ENCODE measurements at regions not wholly inside any gene's neighbourhood (a gene's known extent, or its start where the extent isn't known, plus 50 kb on each side); places are given as distances from the start of the nearest gene placed in this dataset.

- H3K27me3 ChIP-seq (ENCODE audit: control insufficient read depth, insufficient read depth, low read length), result no peaks in the 10 kb centered on the region
- no peak overlapping the region for H3K4me3 ChIP-seq (ENCODE audit: insufficient read depth, low read depth, low read length)
- no peaks in the 10 kb centered on the region for H3K36me3 ChIP-seq (replicated peaks; ENCODE audit: control insufficient read depth, insufficient read depth, low read length)
- DNase-seq, result no peak
Observed at GRCh38 chr13:31081316-31081715, 80.4 kb downstream of the HSPH1 start.

GRCh38 chr13:31074756-31075155 lies 86.9 kb downstream of the HSPH1 start:
- H3K27me3 ChIP-seq (ENCODE audit: control insufficient read depth, insufficient read depth, low read length), result no peaks in the 10 kb centered on the region; the same call in 1 of the 2 replicates
- no peak for DNase-seq
- H3K36me3 ChIP-seq (replicated peaks; ENCODE audit: control insufficient read depth, insufficient read depth, low read length), result no peaks in the 10 kb centered on the region
- H3K4me3 ChIP-seq (ENCODE audit: insufficient read depth, low read depth, low read length), result no peak overlapping the region

GRCh38 chr13:31073859-31074718 lies 87.6 kb downstream of the HSPH1 start:
- DNase-seq, result no peak
- H3K4me3 ChIP-seq (ENCODE audit: insufficient read depth, low read depth, low read length), result no peak overlapping the region
- no peaks in the 10 kb centered on the region for H3K36me3 ChIP-seq (replicated peaks; ENCODE audit: control insufficient read depth, insufficient read depth, low read length)
- no peaks in the 10 kb centered on the region; the same call in 1 of the 2 replicates for H3K27me3 ChIP-seq (ENCODE audit: control insufficient read depth, insufficient read depth, low read length)

- Histone ChIP-seq H3K4me3 (ENCODE audit: insufficient read depth, low read depth, low read length) (no peak overlapping the region), H3K27me3 (ENCODE audit: control insufficient read depth, insufficient read depth, low read length) (no peaks in the 10 kb centered on the region; the same call in 1 of the 2 replicates), H3K36me3 (replicated peaks; ENCODE audit: control insufficient read depth, insufficient read depth, low read length) (no peaks in the 10 kb centered on the region)
- DNase-seq, result no peak
Observed at GRCh38 chr13:31072041-31072440, 89.7 kb downstream of the HSPH1 start.

GRCh38 chr13:31069808-31070534 lies 91.7 kb downstream of the HSPH1 start:
- H3K27me3 ChIP-seq (ENCODE audit: control insufficient read depth, insufficient read depth, low read length), result no peaks in the 10 kb centered on the region; the same call in 1 of the 2 replicates
- H3K36me3 ChIP-seq (replicated peaks; ENCODE audit: control insufficient read depth, insufficient read depth, low read length), result no peaks in the 10 kb centered on the region
- DNase-seq, result no peak
- H3K4me3 ChIP-seq (ENCODE audit: insufficient read depth, low read depth, low read length), result no peak overlapping the region

GRCh38 chr13:31068119-31068423 lies 93.6 kb downstream of the HSPH1 start:
- no peaks in the 10 kb centered on the region; the same call in none of the 2 replicates for H3K27me3 ChIP-seq (ENCODE audit: control insufficient read depth, insufficient read depth, low read length)
- H3K36me3 ChIP-seq (replicated peaks; ENCODE audit: control insufficient read depth, insufficient read depth, low read length), result no peaks in the 10 kb centered on the region
- H3K4me3 ChIP-seq (ENCODE audit: insufficient read depth, low read depth, low read length), result no peak overlapping the region
- DNase-seq, result no peak

- Histone ChIP-seq H3K27me3 (ENCODE audit: control insufficient read depth, insufficient read depth, low read length) (no peaks in the 10 kb centered on the region; the same call in none of the 2 replicates), H3K36me3 (replicated peaks; ENCODE audit: control insufficient read depth, insufficient read depth, low read length) (no peaks in the 10 kb centered on the region), H3K4me3 (ENCODE audit: insufficient read depth, low read depth, low read length) (no peak overlapping the region)
- no peak for DNase-seq
Observed at GRCh38 chr13:31067416-31068118, 94.1 kb downstream of the HSPH1 start.

- Histone ChIP-seq H3K27me3 (ENCODE audit: control insufficient read depth, insufficient read depth, low read length) (no peaks in the 10 kb centered on the region; the same call in 1 of the 2 replicates), H3K36me3 (replicated peaks; ENCODE audit: control insufficient read depth, insufficient read depth, low read length) (no peaks in the 10 kb centered on the region), H3K4me3 (ENCODE audit: insufficient read depth, low read depth, low read length) (no peak overlapping the region)
- DNase-seq, result no peak
Observed at GRCh38 chr13:31064636-31065035, 97.1 kb downstream of the HSPH1 start.

- no peaks in the 10 kb centered on the region; the same call in 1 of the 2 replicates for H3K27me3 ChIP-seq (ENCODE audit: control insufficient read depth, insufficient read depth, low read length)
- DNase-seq, result no peak
- no peak overlapping the region for H3K4me3 ChIP-seq (ENCODE audit: insufficient read depth, low read depth, low read length)
- H3K36me3 ChIP-seq (replicated peaks; ENCODE audit: control insufficient read depth, insufficient read depth, low read length), result no peaks in the 10 kb centered on the region
Observed at GRCh38 chr13:31063772-31064171, 97.9 kb downstream of the HSPH1 start.

GRCh38 chr13:31060655-31061054 lies 101.0 kb downstream of the HSPH1 start:
- no peaks in the 10 kb centered on the region; the same call in 1 of the 2 replicates for H3K27me3 ChIP-seq (ENCODE audit: control insufficient read depth, insufficient read depth, low read length)
- H3K4me3 ChIP-seq (ENCODE audit: insufficient read depth, low read depth, low read length), result no peak overlapping the region
- H3K36me3 ChIP-seq (replicated peaks; ENCODE audit: control insufficient read depth, insufficient read depth, low read length), result no peaks in the 10 kb centered on the region
- no peak for DNase-seq

GRCh38 chr13:31060220-31060619 lies 101.5 kb downstream of the HSPH1 start:
- H3K36me3 ChIP-seq (replicated peaks; ENCODE audit: control insufficient read depth, insufficient read depth, low read length), result no peaks in the 10 kb centered on the region
- no peak overlapping the region for H3K4me3 ChIP-seq (ENCODE audit: insufficient read depth, low read depth, low read length)
- no peak for DNase-seq
- H3K27me3 ChIP-seq (ENCODE audit: control insufficient read depth, insufficient read depth, low read length), result no peaks in the 10 kb centered on the region; the same call in 1 of the 2 replicates

- H3K36me3 ChIP-seq (replicated peaks; ENCODE audit: control insufficient read depth, insufficient read depth, low read length), result no peaks in the 10 kb centered on the region
- DNase-seq, result no peak
- no peak overlapping the region for H3K4me3 ChIP-seq (ENCODE audit: insufficient read depth, low read depth, low read length)
- H3K27me3 ChIP-seq (ENCODE audit: control insufficient read depth, insufficient read depth, low read length), result no peaks in the 10 kb centered on the region
Observed at GRCh38 chr13:31057403-31058033, 104.2 kb downstream of the HSPH1 start.

- H3K4me3 ChIP-seq (ENCODE audit: insufficient read depth, low read depth, low read length), result no peak overlapping the region
- no peak for DNase-seq
Observed at GRCh38 chr13:31056644-31057271, 104.9 kb downstream of the HSPH1 start.

GRCh38 chr13:31055589-31055988 lies 106.1 kb downstream of the HSPH1 start:
- Histone ChIP-seq H3K27me3 (ENCODE audit: control insufficient read depth, insufficient read depth, low read length) (no peaks in the 10 kb centered on the region), H3K4me3 (ENCODE audit: insufficient read depth, low read depth, low read length) (no peak overlapping the region), H3K36me3 (replicated peaks; ENCODE audit: control insufficient read depth, insufficient read depth, low read length) (no peaks in the 10 kb centered on the region)
- DNase-seq, result no peak

More at GRCh38 chr13:31056644-31057271, 104.9 kb downstream of the HSPH1 start:
- Histone ChIP-seq H3K27me3 (ENCODE audit: control insufficient read depth, insufficient read depth, low read length) (no peaks in the 10 kb centered on the region), H3K36me3 (replicated peaks; ENCODE audit: control insufficient read depth, insufficient read depth, low read length) (no peaks in the 10 kb centered on the region)
